ENCODE measurements at regions not wholly inside any gene's neighbourhood (a gene's known extent, or its start where the extent isn't known, plus 50 kb on each side); places are given as distances from the start of the nearest gene placed in this dataset.

DNA sequence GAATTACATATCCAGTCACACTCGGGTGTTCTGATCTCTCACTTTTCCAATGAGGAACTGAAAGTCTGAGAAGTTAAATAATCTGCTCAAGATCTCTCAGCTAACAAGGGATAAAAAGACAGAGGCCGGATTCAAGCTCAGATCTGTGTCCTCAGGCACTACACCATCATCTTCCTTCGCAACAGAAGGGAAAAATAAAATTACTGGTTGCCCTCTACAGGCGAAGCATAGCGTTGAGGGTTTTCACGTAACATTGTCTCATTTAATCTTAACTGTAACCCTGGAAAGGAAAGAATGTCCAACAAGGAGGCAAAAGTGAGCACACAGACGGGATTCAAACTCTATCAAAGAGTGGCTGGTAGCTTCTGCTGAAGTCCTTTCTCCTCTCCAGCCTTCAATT lies 67.8 kb upstream of the ANKEF1 start:
- WGBS (ENCODE audit: insufficient coverage): 55% methylated on average over 7 of the region's 7 CpGs
- H3K27me3 ChIP-seq (ENCODE audit: control insufficient read depth, insufficient read depth, low read length): no peaks in the 10 kb centered on the region
- DNase-seq (no peak), ATAC-seq (no peak)
- Mint-ChIP-seq H3K27ac (no peak overlapping the region), H3K9me3 (no peaks in the 10 kb centered on the region), H3K36me3 (no peaks in the 10 kb centered on the region), H3K27me3 (ENCODE audit: low read depth in 2 of 2) (peaks cover 18 to 49% of the 10 kb centered on the region in 2 donors), H3K4me3 (no peak overlapping the region), H3K4me1 (no peaks in the 10 kb centered on the region)
- H3K4me1 ChIP-seq (ENCODE audit: control insufficient read depth, insufficient read depth, low read length): no peaks in the 10 kb centered on the region
- no peaks in the 10 kb centered on the region for H3K9me3 ChIP-seq (ENCODE audit: control insufficient read depth, insufficient read depth, low read length)
- H3K4me3 ChIP-seq (ENCODE audit: low read length): no peak overlapping the region
- H3K27ac ChIP-seq (ENCODE audit: low read length): no peak overlapping the region
- TF ChIP-seq, protein P1, sequence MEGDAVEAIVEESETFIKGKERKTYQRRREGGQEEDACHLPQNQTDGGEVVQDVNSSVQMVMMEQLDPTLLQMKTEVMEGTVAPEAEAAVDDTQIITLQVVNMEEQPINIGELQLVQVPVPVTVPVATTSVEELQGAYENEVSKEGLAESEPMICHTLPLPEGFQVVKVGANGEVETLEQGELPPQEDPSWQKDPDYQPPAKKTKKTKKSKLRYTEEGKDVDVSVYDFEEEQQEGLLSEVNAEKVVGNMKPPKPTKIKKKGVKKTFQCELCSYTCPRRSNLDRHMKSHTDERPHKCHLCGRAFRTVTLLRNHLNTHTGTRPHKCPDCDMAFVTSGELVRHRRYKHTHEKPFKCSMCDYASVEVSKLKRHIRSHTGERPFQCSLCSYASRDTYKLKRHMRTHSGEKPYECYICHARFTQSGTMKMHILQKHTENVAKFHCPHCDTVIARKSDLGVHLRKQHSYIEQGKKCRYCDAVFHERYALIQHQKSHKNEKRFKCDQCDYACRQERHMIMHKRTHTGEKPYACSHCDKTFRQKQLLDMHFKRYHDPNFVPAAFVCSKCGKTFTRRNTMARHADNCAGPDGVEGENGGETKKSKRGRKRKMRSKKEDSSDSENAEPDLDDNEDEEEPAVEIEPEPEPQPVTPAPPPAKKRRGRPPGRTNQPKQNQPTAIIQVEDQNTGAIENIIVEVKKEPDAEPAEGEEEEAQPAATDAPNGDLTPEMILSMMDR (IDR thresholded peaks at IDR 0.05): no peak
- H3K36me3 ChIP-seq (ENCODE audit: control insufficient read depth, insufficient read depth, low read length): no peaks in the 10 kb centered on the region
- intact Hi-C loops (cut with micrococcal nuclease): no loop called here

DNA sequence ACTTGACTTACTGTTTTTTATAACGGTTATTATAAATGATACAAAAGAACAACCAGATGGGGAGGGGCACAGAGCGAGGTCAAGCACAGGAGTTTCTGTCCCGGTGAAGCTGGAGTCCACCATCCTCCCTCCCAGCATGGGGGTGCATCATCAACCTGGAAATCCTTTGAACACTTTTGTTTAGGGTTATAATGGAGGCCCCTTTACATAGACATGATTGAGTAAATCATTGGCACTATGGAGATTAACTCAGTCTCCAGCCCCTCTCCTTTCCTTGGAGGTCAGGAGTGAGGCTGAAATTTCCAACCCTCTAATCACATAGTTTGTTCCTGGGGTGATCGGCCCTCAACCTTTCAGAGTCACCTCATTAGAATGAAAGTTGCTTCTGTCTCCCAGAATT lies 71.8 kb upstream of the ANKEF1 start:
- Histone ChIP-seq H3K4me3 (ENCODE audit: low read length) (no peak overlapping the region), H3K27me3 (ENCODE audit: control insufficient read depth, insufficient read depth, low read length) (no peaks in the 10 kb centered on the region), H3K9me3 (ENCODE audit: control insufficient read depth, insufficient read depth, low read length) (no peaks in the 10 kb centered on the region), H3K27ac (ENCODE audit: low read length) (no peak overlapping the region), H3K4me1 (ENCODE audit: control insufficient read depth, insufficient read depth, low read length) (no peaks in the 10 kb centered on the region), H3K36me3 (ENCODE audit: control insufficient read depth, insufficient read depth, low read length) (no peaks in the 10 kb centered on the region)
- DNase-seq: no peak
- WGBS (ENCODE audit: insufficient coverage): 83% methylated on average over 2 of the region's 4 CpGs
- Mint-ChIP-seq H3K4me3 (no peak overlapping the region), H3K27me3 (ENCODE audit: low read depth in 2 of 2) (peaks cover 22 to 38% of the 10 kb centered on the region in 2 donors), H3K4me1 (no peaks in the 10 kb centered on the region), H3K36me3 (no peaks in the 10 kb centered on the region), H3K27ac (no peak overlapping the region), H3K9me3 (no peaks in the 10 kb centered on the region)
- intact Hi-C loops (cut with micrococcal nuclease): no loop called here
- TF ChIP-seq, protein P1 (IDR thresholded peaks at IDR 0.05): no peak
- no peak for ATAC-seq

DNA sequence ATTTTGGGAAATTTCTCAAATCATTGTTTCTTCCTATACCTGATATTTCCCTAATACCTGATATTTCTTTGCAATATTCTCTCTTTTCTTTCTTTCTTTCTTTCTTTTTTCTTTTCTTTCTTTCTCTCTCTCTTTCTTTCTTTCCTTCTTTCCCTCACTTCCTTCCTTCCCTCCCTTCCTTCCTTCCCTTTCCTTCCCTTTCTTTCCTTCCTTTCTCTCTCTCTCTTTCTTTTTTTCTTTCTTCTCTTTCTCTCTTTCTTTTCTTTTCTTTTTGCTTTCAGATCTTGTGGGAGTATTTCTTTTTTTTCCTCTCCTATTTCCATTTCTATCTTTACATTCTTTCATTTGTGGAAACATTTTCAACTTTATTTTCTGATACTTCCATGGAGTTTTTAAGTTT lies 76.1 kb upstream of the ANKEF1 start:
- ATAC-seq (no peak), DNase-seq (no peak)
- Mint-ChIP-seq H3K4me3 (no peak overlapping the region), H3K4me1 (no peaks in the 10 kb centered on the region), H3K36me3 (no peaks in the 10 kb centered on the region), H3K9me3 (no peaks in the 10 kb centered on the region), H3K27ac (no peak overlapping the region), H3K27me3 (ENCODE audit: low read depth in 2 of 2) (peaks cover 8 to 15% of the 10 kb centered on the region in 2 donors)
- TF ChIP-seq, protein P1 (IDR thresholded peaks at IDR 0.05): no peak
- H3K4me3 ChIP-seq (ENCODE audit: low read length): no peak overlapping the region
- intact Hi-C loops (cut with micrococcal nuclease): no loop called here
- H3K4me1 ChIP-seq (ENCODE audit: control insufficient read depth, insufficient read depth, low read length): no peaks in the 10 kb centered on the region
- H3K27me3 ChIP-seq (ENCODE audit: control insufficient read depth, insufficient read depth, low read length): no peaks in the 10 kb centered on the region
- H3K36me3 ChIP-seq (ENCODE audit: control insufficient read depth, insufficient read depth, low read length): no peaks in the 10 kb centered on the region
- H3K9me3 ChIP-seq (ENCODE audit: control insufficient read depth, insufficient read depth, low read length): no peaks in the 10 kb centered on the region
- H3K27ac ChIP-seq (ENCODE audit: low read length): no peak overlapping the region

DNA sequence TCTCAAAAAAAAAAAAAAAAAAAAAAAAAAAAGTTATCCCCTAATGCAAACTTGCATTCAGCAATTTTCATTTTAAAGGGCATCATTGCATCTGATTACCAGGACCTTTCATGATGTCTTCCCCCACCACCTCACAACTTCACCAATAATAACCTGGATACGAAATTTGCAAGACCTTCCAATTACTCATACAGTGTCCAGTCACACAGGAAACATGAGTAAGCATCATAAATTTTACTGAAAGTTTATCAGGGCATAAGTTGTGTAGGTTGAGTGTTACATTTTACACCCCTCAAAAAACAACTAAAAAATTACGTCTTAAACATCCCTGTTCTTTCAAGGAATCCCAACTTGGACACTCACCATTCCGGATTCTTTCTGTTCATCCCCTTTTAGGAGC lies 79.1 kb upstream of the ANKEF1 start:
- 89% methylated on average over 2 of the region's 3 CpGs for WGBS (ENCODE audit: insufficient coverage)
- DNase-seq (no peak), ATAC-seq (no peak)
- Mint-ChIP-seq H3K27ac (no peak overlapping the region), H3K4me1 (no peaks in the 10 kb centered on the region), H3K36me3 (no peaks in the 10 kb centered on the region), H3K27me3 (ENCODE audit: low read depth in 2 of 2) (peaks cover 16% of the 10 kb centered on the region in 2 donors), H3K9me3 (no peaks in the 10 kb centered on the region), H3K4me3 (no peak overlapping the region)
- no peaks in the 10 kb centered on the region for H3K9me3 ChIP-seq (ENCODE audit: control insufficient read depth, insufficient read depth, low read length)
- intact Hi-C loops (cut with micrococcal nuclease): no loop called here
- no peaks in the 10 kb centered on the region for H3K36me3 ChIP-seq (ENCODE audit: control insufficient read depth, insufficient read depth, low read length)
- no peaks in the 10 kb centered on the region for H3K27me3 ChIP-seq (ENCODE audit: control insufficient read depth, insufficient read depth, low read length)
- H3K27ac ChIP-seq (ENCODE audit: low read length): no peak overlapping the region
- no peak overlapping the region for H3K4me3 ChIP-seq (ENCODE audit: low read length)
- TF ChIP-seq, protein P1 (IDR thresholded peaks at IDR 0.05): no peak
- H3K4me1 ChIP-seq (ENCODE audit: control insufficient read depth, insufficient read depth, low read length): no peaks in the 10 kb centered on the region

Data from natural killer cell (primary cell).